ENCODE measurements at regions not wholly inside any gene's neighbourhood (a gene's known extent, or its start where the extent isn't known, plus 50 kb on each side); places are given as distances from the start of the nearest gene placed in this dataset.

GRCh38 chr1:112317140-112317539 is 78.9 kb upstream of the CTTNBP2NL start:
- WGBS (ENCODE audit: insufficient coverage), result 100% methylated on average over 1 of the region's 2 CpGs
- peaks cover 4 to 14% (median 5%) of the 10 kb centered on the region in 3 donors for H3K27me3 Mint-ChIP-seq (ENCODE audit: low read depth in 3 of 3)
- intact Hi-C loops (cut with micrococcal nuclease), result no loop called here
- Histone ChIP-seq H3K27ac (ENCODE audit: low read depth in 1 of 2, low read length in 2 of 2) (no peak overlapping the region), H3K36me3 (replicated peaks in 1 of 2; ENCODE audit: control insufficient read depth in 1 of 2, insufficient read depth in 2 of 2, low read length in 2 of 2) (no peaks in the 10 kb centered on the region), H3K27me3 (ENCODE audit: control insufficient read depth in 2 of 2, insufficient read depth in 2 of 2, low read length in 2 of 2) (no peaks in the 10 kb centered on the region), H4K20me1 (ENCODE audit: insufficient read depth, low read length) (no peaks in the 10 kb centered on the region), H3K79me2 (ENCODE audit: insufficient read depth, low read length) (no peaks in the 10 kb centered on the region), H3K4me1 (ENCODE audit: control insufficient read depth in 1 of 2, insufficient read depth in 2 of 2, low read length in 2 of 2) (no peaks in the 10 kb centered on the region), H2AFZ (ENCODE audit: insufficient read depth, low read depth, low read length, poor library complexity, severe bottlenecking) (no peak overlapping the region), H3K4me2 (replicated peaks; ENCODE audit: extremely low read depth, low read length, poor library complexity, severe bottlenecking) (no peak overlapping the region), H3K9ac (ENCODE audit: insufficient read depth, low read length, poor library complexity, severe bottlenecking) (no peak overlapping the region), H3K9me3 (replicated peaks in 1 of 2; ENCODE audit: control insufficient read depth in 1 of 2, insufficient read depth in 1 of 2, low read length in 2 of 2) (no peaks in the 10 kb centered on the region), H3K4me3 (replicated peaks in 1 of 3; ENCODE audit: low read depth in 2 of 3, low read length in 3 of 3) (no peak overlapping the region)
- peaks cover 3% of the 10 kb centered on the region for H3K4me1 Mint-ChIP-seq
- H3K36me3 Mint-ChIP-seq, result no peaks in the 10 kb centered on the region
- no peaks in the 10 kb centered on the region for H3K9me3 Mint-ChIP-seq
- no peak overlapping the region for H3K4me3 Mint-ChIP-seq
- H3K27ac Mint-ChIP-seq, result peak overlapping the region in 1 of 7 donors; percentile 61
- DNase-seq, result no peak
- TF ChIP-seq, protein P1, sequence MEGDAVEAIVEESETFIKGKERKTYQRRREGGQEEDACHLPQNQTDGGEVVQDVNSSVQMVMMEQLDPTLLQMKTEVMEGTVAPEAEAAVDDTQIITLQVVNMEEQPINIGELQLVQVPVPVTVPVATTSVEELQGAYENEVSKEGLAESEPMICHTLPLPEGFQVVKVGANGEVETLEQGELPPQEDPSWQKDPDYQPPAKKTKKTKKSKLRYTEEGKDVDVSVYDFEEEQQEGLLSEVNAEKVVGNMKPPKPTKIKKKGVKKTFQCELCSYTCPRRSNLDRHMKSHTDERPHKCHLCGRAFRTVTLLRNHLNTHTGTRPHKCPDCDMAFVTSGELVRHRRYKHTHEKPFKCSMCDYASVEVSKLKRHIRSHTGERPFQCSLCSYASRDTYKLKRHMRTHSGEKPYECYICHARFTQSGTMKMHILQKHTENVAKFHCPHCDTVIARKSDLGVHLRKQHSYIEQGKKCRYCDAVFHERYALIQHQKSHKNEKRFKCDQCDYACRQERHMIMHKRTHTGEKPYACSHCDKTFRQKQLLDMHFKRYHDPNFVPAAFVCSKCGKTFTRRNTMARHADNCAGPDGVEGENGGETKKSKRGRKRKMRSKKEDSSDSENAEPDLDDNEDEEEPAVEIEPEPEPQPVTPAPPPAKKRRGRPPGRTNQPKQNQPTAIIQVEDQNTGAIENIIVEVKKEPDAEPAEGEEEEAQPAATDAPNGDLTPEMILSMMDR (IDR thresholded peaks at IDR 0.05), result no peak

- Histone ChIP-seq H3K4me1 (ENCODE audit: control insufficient read depth in 1 of 2, insufficient read depth in 2 of 2, low read length in 2 of 2) (no peaks in the 10 kb centered on the region), H3K79me2 (ENCODE audit: insufficient read depth, low read length) (no peaks in the 10 kb centered on the region), H3K36me3 (replicated peaks in 1 of 2; ENCODE audit: control insufficient read depth in 1 of 2, insufficient read depth in 2 of 2, low read length in 2 of 2) (no peaks in the 10 kb centered on the region), H3K4me2 (replicated peaks; ENCODE audit: extremely low read depth, low read length, poor library complexity, severe bottlenecking) (no peak overlapping the region), H3K4me3 (replicated peaks in 1 of 3; ENCODE audit: low read depth in 2 of 3, low read length in 3 of 3) (no peak overlapping the region), H3K27ac (ENCODE audit: low read depth in 1 of 2, low read length in 2 of 2) (no peak overlapping the region), H3K27me3 (ENCODE audit: control insufficient read depth in 2 of 2, insufficient read depth in 2 of 2, low read length in 2 of 2) (no peaks in the 10 kb centered on the region), H3K9me3 (replicated peaks in 1 of 2; ENCODE audit: control insufficient read depth in 1 of 2, insufficient read depth in 1 of 2, low read length in 2 of 2) (no peaks in the 10 kb centered on the region), H3K9ac (ENCODE audit: insufficient read depth, low read length, poor library complexity, severe bottlenecking) (no peak overlapping the region), H4K20me1 (ENCODE audit: insufficient read depth, low read length) (no peaks in the 10 kb centered on the region), H2AFZ (ENCODE audit: insufficient read depth, low read depth, low read length, poor library complexity, severe bottlenecking) (no peak overlapping the region)
- Mint-ChIP-seq H3K27me3 (ENCODE audit: low read depth in 3 of 3) (peaks cover 4 to 10% (median 5%) of the 10 kb centered on the region in 3 donors), H3K36me3 (no peaks in the 10 kb centered on the region), H3K27ac (no peak overlapping the region), H3K4me3 (no peak overlapping the region), H3K9me3 (no peaks in the 10 kb centered on the region), H3K4me1 (peaks cover 4% of the 10 kb centered on the region)
- intact Hi-C loops (cut with micrococcal nuclease), result no loop called here
- WGBS (ENCODE audit: insufficient coverage), result 88% methylated on average over 6 of the region's 6 CpGs
- TF ChIP-seq, protein P1 (IDR thresholded peaks at IDR 0.05), result no peak
- DNase-seq, result no peak
These were observed 78.4 kb upstream of the CTTNBP2NL start for GRCh38 chr1:112317611-112318062.

Measured in CD14-positive monocyte (primary cell).